Ammon's horn (tissue), 1 donor: ENCODE measurements at regions not wholly inside any gene's neighbourhood (a gene's known extent, or its start where the extent isn't known, plus 50 kb on each side); places are given as distances from the start of the nearest gene placed in this dataset.

Source experiments
- DNase-seq: peaks from one replicate; pipeline ENCODE4 v3.0.0-alpha.2; 2016; ENCODE audit warnings: low spot score

DNA sequence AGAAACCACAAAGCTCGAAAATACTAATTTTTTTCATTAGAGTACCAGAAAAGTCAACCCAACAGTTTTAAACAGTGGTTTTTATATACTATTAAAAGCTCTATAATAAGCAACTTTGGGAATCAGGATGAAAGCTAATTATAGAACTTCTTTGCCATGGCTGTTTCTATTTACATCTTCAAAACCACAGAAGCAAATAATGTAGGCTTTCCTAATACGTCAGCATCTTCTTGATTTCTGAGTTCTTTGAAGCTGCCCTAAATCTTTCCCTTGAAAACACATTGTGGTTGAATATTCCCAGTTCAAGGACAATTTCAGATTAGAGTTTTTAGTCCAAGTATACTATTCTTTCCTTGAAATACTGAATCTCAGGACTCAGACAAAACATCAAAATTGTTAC is 460.2 kb upstream of the FAT1 start:
- no peak for DNase-seq

DNA sequence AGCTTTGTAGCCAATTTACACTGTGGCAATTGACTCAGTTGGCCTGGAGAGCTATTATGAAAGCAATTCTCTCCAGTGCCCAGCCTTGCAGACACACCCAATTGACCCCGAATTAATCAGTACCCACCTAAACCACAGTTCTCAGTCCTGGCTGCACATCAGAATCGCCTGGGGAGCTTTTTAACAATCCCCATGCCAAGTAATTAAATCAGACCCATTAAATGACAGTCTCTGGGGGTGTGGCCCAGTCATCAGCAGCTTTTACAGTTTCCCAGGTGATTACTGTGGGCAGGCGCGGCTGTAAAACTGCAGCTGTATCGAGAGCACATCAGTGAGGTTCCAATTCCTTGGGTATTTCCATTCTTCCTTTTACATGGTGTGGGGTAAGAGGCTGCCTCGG is 460.9 kb upstream of the FAT1 start:
- no peak for DNase-seq

DNA sequence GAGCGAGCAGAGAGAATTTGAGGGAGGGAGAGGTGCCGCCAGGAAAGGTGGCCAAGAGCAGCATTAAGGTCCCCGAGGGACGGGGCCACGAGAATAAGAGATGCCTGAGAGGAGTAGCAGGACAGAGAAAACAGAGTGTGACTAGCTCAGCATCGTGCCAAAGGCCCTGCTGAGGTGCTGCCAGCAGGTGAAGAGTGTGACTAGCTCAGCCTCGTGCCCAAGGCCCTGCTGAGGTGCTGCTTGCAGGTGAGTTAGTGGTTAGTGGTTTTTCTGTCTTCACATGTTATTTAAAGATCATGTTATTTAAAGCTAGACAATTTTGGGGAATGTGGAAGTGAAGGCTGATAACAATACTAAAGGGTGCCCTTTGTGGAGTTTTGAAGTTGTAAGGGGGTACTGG is 464.5 kb upstream of the FAT1 start:
- no peak for DNase-seq

DNA sequence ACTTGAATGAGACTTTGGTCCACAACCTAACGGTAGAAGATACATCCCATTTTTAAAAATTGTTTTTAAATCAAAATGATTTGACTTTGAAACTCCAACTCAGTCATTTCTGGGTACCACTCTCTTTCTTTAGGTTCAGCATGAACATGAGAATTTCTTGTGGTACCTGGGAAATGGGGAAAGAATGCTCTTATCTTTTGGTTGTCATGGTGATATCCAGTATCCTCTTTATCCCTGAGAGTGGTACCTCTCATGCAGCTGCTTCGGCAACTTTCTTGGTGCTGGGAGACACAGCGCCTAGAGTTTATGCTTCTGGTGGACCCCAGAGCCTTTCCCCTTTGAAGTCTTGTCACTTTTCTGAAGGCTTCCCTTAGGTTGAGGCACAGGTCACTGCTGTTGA is 465.1 kb upstream of the FAT1 start:
- no peak for DNase-seq

DNA sequence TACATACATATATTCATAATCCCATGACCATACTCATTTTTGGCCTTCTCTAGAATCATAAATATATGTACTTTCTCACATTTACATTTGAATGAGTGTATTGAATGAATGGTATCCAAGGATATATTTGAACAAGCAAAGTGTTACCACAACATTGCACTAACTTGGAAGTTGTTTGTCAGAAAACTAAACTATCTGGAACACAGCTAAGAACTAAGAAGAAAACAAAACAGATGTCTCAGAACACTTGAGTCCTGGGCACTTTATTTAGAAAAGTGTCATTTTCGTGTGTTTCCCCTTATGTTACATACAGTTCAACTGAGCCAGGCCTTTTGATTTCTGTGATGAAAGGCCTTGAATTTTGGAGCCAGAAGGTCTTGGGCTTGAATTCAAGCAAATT is 466.7 kb upstream of the FAT1 start:
- DNase-seq: no peak

DNA sequence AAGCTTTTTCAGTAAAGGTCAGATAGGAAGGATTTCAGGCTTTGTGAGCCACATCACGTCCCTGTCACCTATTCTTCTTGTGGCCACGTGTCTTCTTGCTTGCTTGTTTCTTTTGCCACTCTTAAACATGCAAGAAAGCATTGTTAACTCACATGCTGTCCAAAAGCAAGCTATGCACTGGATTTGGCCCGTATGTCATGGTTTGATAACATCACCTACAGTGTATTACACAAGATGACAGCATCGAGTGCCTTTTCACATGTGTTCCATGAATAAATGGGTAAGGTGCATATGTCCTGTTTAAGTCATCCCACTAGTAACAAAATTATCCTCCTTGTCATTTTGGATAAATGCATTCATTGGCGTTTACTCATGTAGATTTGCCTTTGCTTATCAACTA is 468.0 kb upstream of the FAT1 start:
- no peak for DNase-seq

DNA sequence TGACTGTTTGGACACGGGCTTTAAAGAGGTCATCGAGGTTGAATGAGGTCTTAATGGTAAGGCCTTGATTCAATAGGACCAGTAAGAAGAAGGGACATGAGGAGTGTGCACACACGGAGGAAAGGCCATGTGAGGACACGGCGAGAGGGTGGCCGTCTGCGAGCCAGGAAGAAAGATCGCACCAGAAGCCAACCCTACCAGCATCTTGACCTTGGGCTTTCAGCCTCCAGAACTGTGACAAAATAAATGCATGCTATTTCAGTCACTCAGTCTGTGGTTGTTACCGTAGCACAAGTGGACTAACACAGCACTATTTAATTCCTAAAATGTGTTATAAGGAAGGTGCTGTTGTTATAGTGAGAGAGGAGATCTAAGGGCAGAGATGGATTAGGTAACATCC is 468.6 kb upstream of the FAT1 start:
- no peak for DNase-seq

DNA sequence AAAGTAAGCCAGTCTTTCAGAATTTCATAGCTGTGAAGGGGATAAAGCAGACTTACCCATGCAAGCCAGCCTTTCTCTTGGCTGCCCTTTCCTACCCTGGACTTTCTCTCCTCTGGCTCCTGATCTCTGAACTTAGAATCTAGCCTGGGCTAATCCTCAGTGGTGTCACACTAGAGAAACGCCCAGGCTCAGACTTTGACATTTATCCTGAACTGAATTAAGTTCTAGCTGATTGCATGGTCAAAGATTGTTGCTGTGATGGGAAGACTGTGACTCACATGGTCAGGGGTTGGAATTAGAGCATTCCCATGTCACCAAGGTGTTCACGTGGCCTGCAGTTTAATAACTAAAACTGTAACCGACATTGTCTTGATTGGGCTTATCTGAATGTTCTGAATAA is 469.5 kb upstream of the FAT1 start:
- no peak for DNase-seq

DNA sequence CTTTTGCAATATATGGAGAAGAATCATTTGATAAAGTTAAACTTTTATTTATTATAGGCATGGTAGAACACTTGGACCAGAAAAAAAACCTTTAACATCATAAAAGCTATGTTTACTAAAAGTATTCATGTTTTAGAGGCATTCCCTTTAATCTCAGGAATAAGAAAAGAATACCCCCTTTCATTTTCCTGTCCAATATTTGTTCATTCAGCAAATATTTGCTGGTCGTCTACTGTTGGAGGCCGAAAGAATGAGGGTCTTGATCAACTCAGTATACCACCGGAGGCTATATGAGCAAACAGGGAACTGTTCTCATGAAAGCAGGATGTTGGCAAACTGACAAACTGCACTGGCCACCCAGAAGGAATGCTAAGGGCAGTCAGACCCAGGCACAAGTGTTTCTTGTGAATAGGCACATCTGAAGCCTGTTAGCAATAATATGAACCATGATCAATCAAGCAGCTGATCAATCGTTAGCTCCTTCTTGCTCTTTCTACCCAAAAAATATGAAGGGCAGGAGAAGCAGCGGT is 480.8 kb upstream of the FAT1 start:
- no peak for DNase-seq

DNA sequence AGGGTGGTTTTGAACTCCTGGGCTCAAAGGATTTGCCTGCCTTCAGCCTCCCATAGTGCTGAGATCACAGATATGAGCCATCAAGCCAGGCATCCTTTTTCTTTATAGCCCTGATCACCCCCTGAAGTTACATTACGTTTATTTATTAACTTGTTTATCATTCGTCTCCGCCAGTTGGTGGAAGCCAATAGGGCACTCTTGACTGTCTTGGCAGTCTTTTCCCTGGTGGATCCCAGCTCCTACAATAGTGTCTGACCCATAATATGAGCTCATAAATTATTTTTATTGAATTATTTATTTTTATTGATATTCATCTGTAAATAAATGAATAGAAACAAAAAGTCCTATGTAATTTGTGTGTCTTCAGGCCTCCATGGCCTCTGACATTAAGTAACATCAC is 484.3 kb upstream of the FAT1 start:
- no peak for DNase-seq

DNA sequence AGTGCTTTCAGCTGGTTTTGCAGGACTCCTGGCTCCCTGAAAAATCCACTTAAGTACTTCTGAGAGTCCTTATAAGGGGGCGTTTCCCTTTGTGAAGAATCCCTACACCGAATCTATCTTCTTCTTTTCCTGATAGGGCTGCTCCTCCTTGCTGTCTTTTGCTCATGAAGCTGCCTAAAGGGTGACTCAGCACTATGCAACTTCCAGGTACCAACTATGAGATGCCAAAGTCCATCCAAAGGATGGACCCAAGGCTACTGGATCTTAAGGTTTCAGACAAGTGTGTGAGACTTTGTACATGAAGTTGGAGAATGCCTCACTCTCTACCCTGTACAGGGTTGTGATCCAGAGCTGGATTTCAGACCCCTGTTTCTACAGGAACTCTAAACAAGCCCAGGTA is 485.0 kb upstream of the FAT1 start:
- no peak for DNase-seq

DNA sequence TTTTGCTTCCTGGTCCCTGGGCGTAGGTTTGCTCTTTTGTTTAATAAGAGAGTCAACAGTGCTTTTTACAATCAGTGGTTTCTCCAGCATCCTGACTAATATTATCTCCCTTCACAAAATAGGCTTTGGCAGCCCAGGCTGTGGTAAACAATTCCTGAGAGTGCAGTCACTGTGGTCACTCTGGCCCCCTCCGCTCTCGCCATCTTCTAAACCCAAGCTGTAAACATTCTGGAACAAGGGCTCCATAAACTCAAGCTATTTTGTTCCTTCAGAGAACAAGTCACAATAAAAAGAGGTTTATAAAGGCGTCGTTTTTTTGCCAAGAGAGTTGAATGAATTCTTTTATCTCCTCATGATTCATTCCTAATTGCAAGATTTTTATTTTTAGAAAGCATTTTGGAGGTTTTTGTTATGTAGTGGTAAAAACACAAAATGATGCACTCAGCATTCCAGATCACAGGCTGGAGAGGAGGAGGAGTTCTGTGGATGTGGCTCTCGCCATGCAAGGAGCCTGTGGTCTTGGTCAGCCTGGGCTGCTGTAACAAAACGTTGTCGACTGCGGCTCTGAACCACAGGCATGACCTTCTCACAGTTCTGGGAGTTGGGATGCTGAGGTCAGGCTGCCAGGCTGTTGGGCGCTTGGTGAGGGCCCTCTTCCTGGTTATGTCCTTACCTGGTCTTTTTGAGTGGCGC is 486.4 kb upstream of the FAT1 start:
- DNase-seq: no peak

DNA sequence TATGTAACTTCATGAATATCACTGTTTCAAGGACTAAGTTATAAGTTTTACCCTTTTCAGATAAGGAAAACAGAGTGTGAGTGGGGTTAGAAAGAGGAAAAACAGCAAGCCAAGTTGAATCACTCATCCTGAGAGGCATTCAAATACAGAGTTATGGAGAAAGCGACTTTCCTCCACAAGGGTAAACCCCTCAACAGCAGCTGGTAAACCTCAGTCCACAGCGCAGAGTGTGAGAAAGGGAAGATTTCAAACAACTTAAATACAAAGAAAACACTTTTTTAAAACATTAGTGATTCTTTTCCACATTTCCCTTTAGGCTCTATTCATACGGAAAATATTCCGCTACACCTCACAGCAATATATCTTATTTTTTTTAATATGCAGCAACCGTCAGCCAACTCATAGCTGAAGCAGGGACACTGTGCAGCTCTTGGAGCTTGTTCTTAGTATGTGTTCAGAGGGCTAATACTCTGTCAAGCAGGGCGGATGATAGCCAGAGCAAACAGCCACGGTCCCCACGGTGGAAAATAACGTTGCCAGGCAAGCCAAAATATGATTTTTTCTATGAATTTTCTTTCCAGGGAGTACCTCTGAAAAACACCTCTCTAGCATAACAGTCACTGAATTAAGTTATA is 488.9 kb upstream of the FAT1 start:
- no peak for DNase-seq

DNA sequence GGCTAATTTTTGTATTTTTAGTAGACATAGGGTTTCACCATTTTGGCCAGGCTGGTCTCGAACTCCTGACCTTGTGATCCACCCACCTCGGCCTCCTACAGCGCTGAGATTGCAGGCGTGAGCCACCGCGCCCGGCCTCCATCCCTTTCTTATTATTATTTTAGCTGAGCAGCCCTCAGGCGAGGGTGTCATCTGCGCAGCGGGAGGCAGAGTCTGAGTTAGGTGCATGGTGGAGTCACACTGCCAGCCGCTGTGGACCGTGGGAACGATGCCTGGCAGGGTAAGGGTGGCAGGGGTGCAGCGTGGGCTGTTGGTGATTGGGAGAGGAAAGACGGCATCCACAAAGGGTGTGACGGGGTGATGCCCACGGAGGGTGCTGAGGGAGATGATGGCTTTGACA is 491.8 kb upstream of the FAT1 start:
- no peak for DNase-seq

DNA sequence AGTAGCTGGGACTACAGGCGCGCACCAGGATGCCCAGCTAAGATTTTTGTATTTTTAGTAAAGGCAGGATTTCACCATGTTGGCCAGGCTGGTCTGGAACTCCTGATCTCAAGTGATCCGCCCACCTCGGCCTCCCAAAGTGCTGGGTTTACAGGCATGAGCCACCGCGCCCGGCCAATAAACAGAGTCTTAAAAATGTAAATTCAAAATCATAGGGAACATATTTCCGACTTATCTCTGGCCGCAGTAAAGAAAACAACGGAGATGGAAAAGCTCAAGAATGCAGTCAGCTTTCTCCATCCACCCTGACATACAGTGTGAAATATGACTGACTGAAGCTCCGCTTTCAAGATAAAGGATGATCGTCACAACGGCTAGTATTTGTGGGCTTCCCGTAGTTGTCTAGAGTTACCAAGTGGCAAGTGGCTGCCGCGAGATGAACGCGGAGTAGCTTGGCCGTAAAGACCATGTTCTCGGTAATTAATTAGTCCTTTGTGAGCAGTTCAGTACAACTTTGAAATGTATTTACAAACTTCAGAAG is 495.1 kb upstream of the FAT1 start:
- no peak for DNase-seq

DNA sequence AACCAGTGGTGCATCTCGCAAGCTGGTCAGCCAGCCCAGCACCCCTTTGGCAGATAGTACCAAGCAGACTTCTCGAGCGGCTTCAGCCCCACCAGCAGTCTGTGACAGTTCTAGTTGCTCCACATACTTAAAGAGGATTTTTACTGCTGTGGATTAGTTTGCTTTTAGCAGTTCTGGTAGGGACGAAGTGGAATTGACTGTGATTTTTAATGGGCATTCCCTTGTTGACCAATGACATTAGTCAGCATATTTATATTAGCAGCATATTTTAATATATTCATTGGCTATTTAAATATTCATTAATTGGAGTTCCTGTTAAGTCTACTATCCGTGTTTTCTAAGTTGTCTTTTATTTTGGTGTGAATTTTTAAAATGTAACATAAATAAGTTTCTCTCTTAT is 500.9 kb upstream of the FAT1 start:
- no peak for DNase-seq

DNA sequence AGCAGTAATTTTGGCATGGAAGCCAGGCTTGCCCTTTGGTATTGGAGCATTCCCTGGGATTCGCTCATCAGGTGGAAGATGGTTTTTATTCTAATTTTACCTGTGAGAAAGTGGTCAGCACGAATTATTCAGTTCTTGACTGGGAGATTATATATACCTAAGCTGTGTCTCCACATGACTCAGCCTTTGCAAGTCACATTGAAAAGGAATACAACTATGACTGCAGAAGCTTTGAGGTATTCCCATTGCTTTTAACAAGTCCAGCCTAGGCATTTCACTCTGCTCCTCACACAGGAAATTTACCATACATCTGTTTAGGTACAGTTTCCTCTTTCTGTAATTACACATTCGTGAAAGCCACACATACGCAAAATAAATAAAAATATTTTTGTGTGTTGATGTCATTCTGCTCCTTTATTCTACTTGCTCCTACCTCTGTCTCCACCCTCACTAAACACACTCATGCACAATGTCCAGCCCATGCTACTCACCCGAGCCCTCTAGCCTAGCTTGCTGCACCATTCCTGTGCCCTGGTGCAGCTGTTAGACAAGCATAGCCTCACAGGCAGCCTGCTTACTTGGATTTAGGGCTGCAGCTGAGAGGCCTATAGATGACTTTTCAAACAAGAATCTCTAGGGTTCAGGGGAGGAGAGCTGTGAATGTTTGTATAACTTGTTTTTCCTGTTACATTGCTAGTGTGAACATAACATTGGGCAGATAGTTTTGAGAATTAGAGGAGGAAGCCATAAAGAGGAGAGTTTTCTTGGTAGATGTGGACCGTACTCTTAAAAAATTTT is 504.4 kb upstream of the FAT1 start:
- DNase-seq: no peak

DNA sequence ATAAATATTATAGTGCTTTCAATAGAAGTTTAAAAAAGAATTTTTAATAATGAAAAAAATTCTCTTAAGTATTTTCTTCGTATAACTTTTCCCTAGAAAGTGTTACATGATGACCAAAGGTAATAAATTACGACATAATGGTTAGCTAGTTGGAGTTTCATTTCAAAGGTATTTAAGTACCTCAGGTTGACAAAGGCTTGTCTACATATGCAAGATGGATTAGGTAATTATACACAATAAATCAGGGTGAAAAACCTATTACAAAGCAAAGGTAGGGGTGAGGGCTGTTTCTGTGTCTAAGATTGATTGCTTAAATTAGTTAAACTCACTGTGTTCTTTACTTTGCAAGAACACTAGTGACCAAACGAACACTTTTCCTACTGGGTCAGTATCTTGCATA is 508.5 kb upstream of the FAT1 start:
- DNase-seq: no peak

DNA sequence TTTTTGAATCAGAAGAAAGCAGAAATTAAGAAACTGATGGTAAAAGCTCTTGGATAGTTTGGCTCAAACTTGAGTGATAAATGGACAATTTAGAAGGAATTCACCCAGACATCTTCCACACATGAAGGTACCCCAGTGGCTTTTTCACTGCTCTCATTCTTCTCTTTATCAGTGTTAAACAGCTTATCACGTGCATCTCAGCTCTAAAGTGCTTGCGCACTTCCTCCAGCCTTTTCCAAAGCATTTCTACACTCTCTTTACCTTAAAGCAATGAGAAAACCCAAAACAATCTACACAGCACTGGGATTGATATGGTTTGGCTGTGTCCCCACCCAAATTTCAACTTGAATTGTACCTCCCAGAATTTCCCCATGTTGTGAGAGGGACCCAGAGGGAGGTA is 509.1 kb upstream of the FAT1 start:
- DNase-seq: no peak

DNA sequence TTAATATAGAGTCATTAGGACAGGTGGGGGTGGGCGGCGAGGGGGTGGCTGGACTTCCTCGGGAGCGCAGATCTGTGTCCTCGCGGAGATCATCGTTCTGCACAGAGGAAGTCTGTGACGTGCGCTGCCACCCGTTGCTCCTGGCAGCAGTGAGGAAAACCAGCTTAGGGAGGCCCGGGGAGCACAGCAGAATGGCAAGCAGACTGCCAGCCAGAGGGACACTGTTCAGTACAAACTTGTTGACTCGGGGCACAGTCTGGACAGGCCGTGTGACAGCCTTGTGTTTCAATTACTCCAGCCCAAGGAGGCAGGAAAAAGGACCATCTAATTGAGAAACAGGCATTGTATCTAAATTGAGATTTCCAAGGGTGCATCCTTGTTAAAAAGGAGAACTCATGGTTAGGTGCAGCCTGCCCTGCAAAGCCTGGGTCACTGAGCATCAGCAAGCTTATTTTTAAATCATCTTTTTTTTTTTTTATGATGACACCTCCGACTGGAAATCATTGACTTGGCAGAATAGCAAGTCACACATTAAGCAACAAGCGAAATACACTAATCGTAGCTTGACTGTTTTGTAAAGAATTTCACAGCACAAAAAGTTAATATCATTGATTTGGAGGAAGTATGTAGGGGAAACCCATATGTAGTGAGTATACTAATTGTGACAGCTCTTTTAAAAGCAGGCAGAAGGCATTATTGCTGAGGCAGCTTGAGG is 512.0 kb upstream of the FAT1 start:
- DNase-seq: peak; percentile 73

DNA sequence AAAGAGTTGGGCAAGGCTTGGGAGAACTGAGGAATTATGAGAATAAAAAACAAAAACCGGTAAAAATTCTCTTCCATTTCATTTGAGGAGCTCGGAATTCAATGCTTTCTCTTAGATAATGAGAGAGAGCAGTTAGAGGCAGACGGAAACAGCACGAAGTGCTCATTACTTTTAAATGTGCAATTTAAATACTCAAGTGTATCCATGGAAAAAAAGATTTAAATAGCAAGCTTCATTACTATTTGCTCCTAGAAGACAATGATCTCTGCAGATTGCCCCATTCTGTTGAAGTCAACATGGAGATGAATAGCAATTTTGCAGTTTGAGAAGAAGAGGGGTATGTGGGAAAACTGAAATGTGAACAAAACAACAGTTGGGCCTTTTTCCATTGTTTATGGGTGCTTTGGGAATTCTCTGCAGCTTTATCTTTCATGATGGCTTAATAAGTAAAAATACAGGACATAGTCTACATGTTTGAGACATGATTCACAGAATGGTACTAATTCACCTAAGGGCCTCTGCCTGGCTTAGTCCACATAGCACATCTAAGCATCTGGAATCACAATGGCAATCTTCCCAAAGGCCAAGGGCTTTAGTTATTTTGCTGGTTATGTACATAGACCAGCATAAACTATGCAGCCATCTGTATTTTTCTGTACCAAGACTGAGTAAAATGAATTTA is 512.7 kb upstream of the FAT1 start:
- no peak for DNase-seq

DNA sequence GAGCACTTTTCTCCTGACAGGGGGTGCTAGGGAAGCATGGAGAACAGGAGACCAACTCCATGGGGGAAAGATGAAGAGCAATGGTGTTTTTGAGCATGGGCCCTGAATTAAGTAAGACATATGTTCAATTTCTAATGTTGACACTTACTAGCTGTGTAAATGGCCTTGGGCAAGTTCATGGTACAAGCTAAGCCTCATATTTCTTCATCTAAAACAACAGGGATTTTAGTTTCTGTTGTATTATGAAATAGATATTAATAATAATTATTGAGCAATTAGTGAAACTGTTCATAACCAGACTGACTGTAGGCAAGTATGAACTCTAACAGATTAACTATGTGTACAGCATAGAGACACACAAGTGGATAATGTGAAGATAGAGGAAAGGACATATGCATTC is 515.0 kb upstream of the FAT1 start:
- no peak for DNase-seq
